GM08714 (cell line): ENCODE measurements at regions not wholly inside any gene's neighbourhood (a gene's known extent, or its start where the extent isn't known, plus 50 kb on each side); places are given as distances from the start of the nearest gene placed in this dataset.
"Not testable (repeated sequence)": the region's sequence is repeated elsewhere in the genome, so short reads cannot be mapped to it uniquely, and the experiment has no call there.

Experiments
- H3K4me3 ChIP-seq: fragments of 200-500 bp; sonication (Bioruptor generic); 2 replicates; pipeline ENCODE4 v1.5.1; 2014; ENCODE audit warnings: mild to moderate bottlenecking, low read length, inconsistent platforms
- ZNF274 ChIP-seq: IDR thresholded peaks from 2 replicates; pipeline ENCODE4 v1.6.1; 2012; ENCODE audit warnings: mild to moderate bottlenecking, low read depth, low read length

GRCh38 chr3:18720543-18720942 lies 295.4 kb upstream of the SATB1 start:
- no peak overlapping the region for H3K4me3 ChIP-seq
- TF ChIP-seq ZNF274: no peak

- H3K4me3 ChIP-seq: no peak overlapping the region
- TF ChIP-seq ZNF274: no peak
Measured at GRCh38 chr3:18717598-18717997, 292.5 kb upstream of the SATB1 start.

GRCh38 chr3:18716821-18717220 lies 291.7 kb upstream of the SATB1 start:
- H3K4me3 ChIP-seq: no peak overlapping the region
- no peak for TF ChIP-seq ZNF274

GRCh38 chr3:18716101-18716500 lies 291.0 kb upstream of the SATB1 start:
- H3K4me3 ChIP-seq: no peak overlapping the region
- TF ChIP-seq ZNF274: no peak

- no peak for TF ChIP-seq ZNF274
- no peak overlapping the region for H3K4me3 ChIP-seq
Measured at GRCh38 chr3:18715208-18715607, 290.1 kb upstream of the SATB1 start.

- no peak overlapping the region for H3K4me3 ChIP-seq
- no peak for TF ChIP-seq ZNF274
Measured at GRCh38 chr3:18713577-18713951, 288.4 kb upstream of the SATB1 start.

GRCh38 chr3:18712713-18713576 lies 287.8 kb upstream of the SATB1 start:
- no peak overlapping the region for H3K4me3 ChIP-seq
- TF ChIP-seq ZNF274: no peak

GRCh38 chr3:18704326-18704725 lies 279.2 kb upstream of the SATB1 start:
- no peak for TF ChIP-seq ZNF274
- no peak overlapping the region for H3K4me3 ChIP-seq

- no peak for TF ChIP-seq ZNF274
- no peak overlapping the region for H3K4me3 ChIP-seq
Measured at GRCh38 chr3:18703798-18704197, 278.7 kb upstream of the SATB1 start.

- not testable (repeated sequence) for H3K4me3 ChIP-seq
Measured at GRCh38 chr3:18693588-18694329, 268.6 kb upstream of the SATB1 start.

GRCh38 chr3:18687286-18687685 lies 262.1 kb upstream of the SATB1 start:
- TF ChIP-seq ZNF274: no peak
- no peak overlapping the region for H3K4me3 ChIP-seq

GRCh38 chr3:18683900-18684299 lies 258.8 kb upstream of the SATB1 start:
- no peak overlapping the region for H3K4me3 ChIP-seq
- no peak for TF ChIP-seq ZNF274

- H3K4me3 ChIP-seq: no peak overlapping the region
- no peak for TF ChIP-seq ZNF274
Measured at GRCh38 chr3:18681818-18682345, 256.7 kb upstream of the SATB1 start.

GRCh38 chr3:18680758-18681157 lies 255.6 kb upstream of the SATB1 start:
- TF ChIP-seq ZNF274: no peak
- no peak overlapping the region for H3K4me3 ChIP-seq

- TF ChIP-seq ZNF274: no peak
- H3K4me3 ChIP-seq: no peak overlapping the region
Measured at GRCh38 chr3:18679238-18679637, 254.1 kb upstream of the SATB1 start.
